Cardiac fibroblast (primary cell): ENCODE measurements at regions not wholly inside any gene's neighbourhood (a gene's known extent, or its start where the extent isn't known, plus 50 kb on each side); places are given as distances from the start of the nearest gene placed in this dataset.

ENCODE experiments used
- DNase-seq, 2 donors: peaks; one replicate each; pipeline versions ENCODE4 v3.0.0 to v3.0.0-alpha.2; 2010; ENCODE audit warnings: low read depth in 2 of 2
- H3K4me3 ChIP-seq, 2 donors: replicated peaks in 1 of 2; 1 replicate in 1 of 2; 2 replicates in 1 of 2; pipeline ENCODE4 v1.5.1; 2011; ENCODE audit warnings: low read depth in 2 of 2, low read length in 2 of 2, mild to moderate bottlenecking in 2 of 2, moderate library complexity in 1 of 2
- TF ChIP-seq, protein P1 (sequence below): IDR thresholded peaks from one replicate; pipeline ENCODE4 v1.5.1; 2011; ENCODE audit warnings: low read depth, mild to moderate bottlenecking, low read length, inconsistent platforms

DNA sequence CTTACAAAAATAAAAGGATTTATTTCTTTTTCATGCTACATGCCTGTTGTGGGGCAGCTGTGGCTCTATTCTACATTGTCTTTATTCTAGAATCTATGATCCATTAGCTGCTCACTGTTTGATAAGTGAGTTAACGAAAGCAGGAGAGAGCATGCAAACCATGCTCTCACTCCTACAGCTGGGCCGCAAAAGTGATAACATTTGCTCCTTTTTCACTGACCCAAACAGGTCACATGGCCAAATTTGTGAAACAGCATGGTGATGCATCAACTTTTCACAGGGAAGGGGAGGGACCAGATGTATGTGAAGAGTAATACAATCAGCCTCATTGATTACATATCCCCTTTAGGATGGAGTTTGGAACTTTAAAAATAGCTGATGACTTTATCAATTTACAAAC lies 456.9 kb upstream of the SYT1 start:
- TF ChIP-seq, protein P1, sequence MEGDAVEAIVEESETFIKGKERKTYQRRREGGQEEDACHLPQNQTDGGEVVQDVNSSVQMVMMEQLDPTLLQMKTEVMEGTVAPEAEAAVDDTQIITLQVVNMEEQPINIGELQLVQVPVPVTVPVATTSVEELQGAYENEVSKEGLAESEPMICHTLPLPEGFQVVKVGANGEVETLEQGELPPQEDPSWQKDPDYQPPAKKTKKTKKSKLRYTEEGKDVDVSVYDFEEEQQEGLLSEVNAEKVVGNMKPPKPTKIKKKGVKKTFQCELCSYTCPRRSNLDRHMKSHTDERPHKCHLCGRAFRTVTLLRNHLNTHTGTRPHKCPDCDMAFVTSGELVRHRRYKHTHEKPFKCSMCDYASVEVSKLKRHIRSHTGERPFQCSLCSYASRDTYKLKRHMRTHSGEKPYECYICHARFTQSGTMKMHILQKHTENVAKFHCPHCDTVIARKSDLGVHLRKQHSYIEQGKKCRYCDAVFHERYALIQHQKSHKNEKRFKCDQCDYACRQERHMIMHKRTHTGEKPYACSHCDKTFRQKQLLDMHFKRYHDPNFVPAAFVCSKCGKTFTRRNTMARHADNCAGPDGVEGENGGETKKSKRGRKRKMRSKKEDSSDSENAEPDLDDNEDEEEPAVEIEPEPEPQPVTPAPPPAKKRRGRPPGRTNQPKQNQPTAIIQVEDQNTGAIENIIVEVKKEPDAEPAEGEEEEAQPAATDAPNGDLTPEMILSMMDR: no peak
- peak; percentile 2 to 28 for DNase-seq
- H3K4me3 ChIP-seq: no peak overlapping the region

- H3K4me3 ChIP-seq: no peak overlapping the region
- DNase-seq: no peak
- TF ChIP-seq, protein P1: no peak
Measured at GRCh38 chr12:78414071-78414470, 450.5 kb upstream of the SYT1 start.

- H3K4me3 ChIP-seq: no peak overlapping the region
- DNase-seq: no peak
- TF ChIP-seq, protein P1: no peak
Measured at GRCh38 chr12:78418919-78419318, 445.7 kb upstream of the SYT1 start.

- H3K4me3 ChIP-seq: no peak overlapping the region
- TF ChIP-seq, protein P1: no peak
- DNase-seq: no peak
Measured at GRCh38 chr12:78419513-78419912, 445.1 kb upstream of the SYT1 start.

DNA sequence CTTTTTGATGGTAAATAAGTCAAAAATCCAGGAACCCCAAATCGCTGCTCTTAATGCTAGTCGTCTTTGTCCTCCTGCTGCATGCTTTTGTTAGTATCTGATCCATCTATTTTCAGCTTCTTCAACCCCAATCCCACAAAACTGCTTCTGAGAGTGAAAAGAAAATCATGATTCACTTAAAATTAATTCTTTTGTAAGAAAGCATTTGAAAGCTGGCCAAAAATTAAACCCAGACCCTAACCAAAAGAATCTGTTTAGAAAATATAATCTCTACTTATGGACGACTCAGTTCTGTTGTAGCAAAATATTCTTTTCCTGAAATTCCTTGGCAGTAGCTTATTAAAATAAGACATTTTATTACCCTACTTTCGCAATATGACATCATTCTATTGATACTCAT lies 443.6 kb upstream of the SYT1 start:
- no peak for DNase-seq
- TF ChIP-seq, protein P1: no peak

GRCh38 chr12:78430551-78430950 lies 434.0 kb upstream of the SYT1 start:
- H3K4me3 ChIP-seq: no peak overlapping the region
- DNase-seq: no peak
- TF ChIP-seq, protein P1: no peak

More for the DNA sequence above, 443.6 kb upstream of the SYT1 start:
- H3K4me3 ChIP-seq: no peak overlapping the region

DNA sequence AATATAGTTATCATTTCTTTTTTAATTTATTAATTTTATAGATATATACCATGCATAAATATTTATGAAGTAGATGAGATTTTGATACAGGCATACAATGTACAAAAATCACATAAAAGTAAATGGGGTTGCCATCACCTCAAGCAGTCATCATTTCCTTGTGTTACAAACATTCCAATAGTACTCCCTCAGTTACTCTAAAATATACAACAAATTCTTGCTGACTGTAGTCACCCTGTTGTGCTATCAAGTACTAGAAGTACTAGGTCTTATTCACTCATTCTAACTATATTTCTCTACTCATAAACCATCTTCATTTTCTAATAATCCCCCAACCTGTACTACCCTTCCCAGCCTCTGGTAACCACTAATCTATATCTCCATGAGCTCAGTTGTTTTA lies 432.6 kb upstream of the SYT1 start:
- peak in 1 of 2 donors; percentile 37 for DNase-seq
- H3K4me3 ChIP-seq: no peak overlapping the region
- TF ChIP-seq, protein P1: no peak
